NT2/D1 (cell line): ENCODE measurements at regions not wholly inside any gene's neighbourhood (a gene's known extent, or its start where the extent isn't known, plus 50 kb on each side); places are given as distances from the start of the nearest gene placed in this dataset.

Source experiments
- YY1 ChIP-seq: IDR thresholded peaks from 2 replicates; pipeline ENCODE4 v1.6.1; 2011; ENCODE audit not compliant: insufficient read length, insufficient read depth
- ZNF274 ChIP-seq: IDR thresholded peaks from 2 replicates; pipeline ENCODE4 v1.6.1; 2011; ENCODE audit warnings: mild to moderate bottlenecking, low read depth, low read length

DNA sequence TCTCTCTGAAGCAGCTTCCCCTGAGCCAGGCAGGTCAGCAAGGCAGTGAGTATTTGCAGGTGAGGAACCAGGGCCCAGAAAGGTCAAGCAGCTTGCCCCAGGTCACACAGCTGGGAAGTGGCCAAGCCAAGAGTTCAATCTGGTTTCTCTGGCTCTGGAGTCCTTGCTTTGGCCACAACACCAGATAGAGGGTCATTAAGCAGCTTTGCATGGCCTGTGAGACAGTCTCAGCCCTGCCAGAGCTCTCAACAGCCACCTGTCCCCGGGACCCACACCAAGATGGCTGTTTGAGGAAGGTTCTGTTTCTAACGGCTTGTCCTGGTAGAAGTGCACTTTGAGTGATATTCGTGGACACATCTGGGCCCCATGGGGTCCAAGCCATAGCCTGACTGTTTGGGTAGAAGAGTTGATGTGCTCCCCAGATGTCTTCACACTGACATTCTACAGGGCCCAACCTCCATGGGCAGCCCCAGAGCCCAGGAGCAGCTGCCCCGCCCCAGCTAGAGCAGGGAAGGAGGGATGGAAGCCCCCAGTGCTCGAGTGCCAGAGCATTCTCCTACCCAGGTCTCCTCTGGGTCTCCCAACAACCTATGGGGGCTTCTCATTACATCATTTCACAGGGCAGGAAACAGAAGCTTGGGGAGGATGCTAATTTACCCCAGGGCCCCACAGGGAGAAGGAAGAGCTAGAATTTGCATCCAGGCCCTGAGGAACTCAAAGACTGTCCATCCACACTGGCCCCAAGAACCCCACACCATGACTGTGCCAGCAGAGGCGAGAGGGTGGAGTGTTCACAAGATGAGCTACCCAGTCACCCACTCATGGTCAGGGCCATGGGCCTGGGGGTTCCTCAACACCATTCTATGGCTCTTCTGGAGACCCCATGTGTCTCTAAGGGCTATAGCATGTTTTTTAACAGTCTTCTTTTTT, 107.3 kb upstream of the CDH5 start:
- TF ChIP-seq ZNF274 (no peak), YY1 (no peak)
